ENCODE measurements at regions not wholly inside any gene's neighbourhood (a gene's known extent, or its start where the extent isn't known, plus 50 kb on each side); places are given as distances from the start of the nearest gene placed in this dataset.

DNA sequence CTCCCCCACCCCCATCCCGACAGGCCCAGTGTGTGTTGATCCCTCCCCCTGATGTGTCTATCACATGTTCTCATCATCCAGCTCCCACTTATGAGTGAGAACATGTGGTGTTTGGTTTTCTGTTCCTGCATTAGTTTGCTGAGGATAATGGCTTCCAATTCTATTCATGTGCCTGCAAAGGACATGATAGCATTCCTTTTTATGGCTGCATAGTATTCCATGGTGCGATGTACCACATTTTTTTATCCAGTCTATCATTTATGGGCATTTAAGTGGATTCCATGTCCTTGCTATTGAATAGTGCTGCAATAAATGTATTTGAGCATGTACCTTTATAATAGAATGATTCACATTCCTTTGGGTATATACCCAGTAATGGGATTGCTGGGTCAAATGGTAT lies 66.6 kb upstream of the NXT1 start:
- no peak overlapping the region for H3K27ac Mint-ChIP-seq
- H3K27me3 Mint-ChIP-seq = peaks cover 16% of the 10 kb centered on the region
- H3K9me3 Mint-ChIP-seq = no peaks in the 10 kb centered on the region
- no peak overlapping the region for H3K4me3 Mint-ChIP-seq
- TF ChIP-seq, protein P1, sequence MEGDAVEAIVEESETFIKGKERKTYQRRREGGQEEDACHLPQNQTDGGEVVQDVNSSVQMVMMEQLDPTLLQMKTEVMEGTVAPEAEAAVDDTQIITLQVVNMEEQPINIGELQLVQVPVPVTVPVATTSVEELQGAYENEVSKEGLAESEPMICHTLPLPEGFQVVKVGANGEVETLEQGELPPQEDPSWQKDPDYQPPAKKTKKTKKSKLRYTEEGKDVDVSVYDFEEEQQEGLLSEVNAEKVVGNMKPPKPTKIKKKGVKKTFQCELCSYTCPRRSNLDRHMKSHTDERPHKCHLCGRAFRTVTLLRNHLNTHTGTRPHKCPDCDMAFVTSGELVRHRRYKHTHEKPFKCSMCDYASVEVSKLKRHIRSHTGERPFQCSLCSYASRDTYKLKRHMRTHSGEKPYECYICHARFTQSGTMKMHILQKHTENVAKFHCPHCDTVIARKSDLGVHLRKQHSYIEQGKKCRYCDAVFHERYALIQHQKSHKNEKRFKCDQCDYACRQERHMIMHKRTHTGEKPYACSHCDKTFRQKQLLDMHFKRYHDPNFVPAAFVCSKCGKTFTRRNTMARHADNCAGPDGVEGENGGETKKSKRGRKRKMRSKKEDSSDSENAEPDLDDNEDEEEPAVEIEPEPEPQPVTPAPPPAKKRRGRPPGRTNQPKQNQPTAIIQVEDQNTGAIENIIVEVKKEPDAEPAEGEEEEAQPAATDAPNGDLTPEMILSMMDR (conservative IDR thresholded peaks at IDR 0.05) = no peak
- H3K4me1 Mint-ChIP-seq (ENCODE audit: unreplicated experiment) = peaks cover 6% of the 10 kb centered on the region
- no peaks in the 10 kb centered on the region for H3K36me3 Mint-ChIP-seq
- DNase-seq (ENCODE audit: extremely low spot score, unreplicated experiment) = no peak

GRCh38 chr20:23283096-23283850 lies 67.3 kb upstream of the NXT1 start:
- Mint-ChIP-seq H3K27ac (no peak overlapping the region), H3K27me3 (peaks cover 16% of the 10 kb centered on the region), H3K36me3 (no peaks in the 10 kb centered on the region), H3K9me3 (no peaks in the 10 kb centered on the region), H3K4me3 (no peak overlapping the region), H3K4me1 (ENCODE audit: unreplicated experiment) (peaks cover 6% of the 10 kb centered on the region)
- TF ChIP-seq, protein P1 (conservative IDR thresholded peaks at IDR 0.05) = no peak
- DNase-seq (ENCODE audit: extremely low spot score, unreplicated experiment) = no peak

DNA sequence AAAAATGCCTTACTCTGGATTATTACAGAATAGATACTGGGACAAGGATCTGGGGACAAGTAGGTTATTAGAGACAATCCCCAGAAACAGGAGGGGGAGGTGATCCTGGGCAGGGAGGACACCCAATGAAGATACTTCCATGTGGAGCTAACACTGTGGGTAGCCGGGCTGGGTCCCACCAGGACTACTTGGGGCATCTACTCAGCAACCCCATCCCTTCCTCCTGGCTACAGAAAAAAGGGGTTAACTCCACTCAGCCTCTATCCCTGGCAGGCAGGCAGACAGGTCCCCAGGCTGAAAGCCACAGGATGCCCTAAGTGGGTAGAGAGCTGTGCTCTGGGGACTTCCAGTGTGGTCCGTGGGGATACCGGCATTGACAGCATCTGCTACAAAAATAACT lies 68.0 kb upstream of the NXT1 start:
- Mint-ChIP-seq H3K9me3 (no peaks in the 10 kb centered on the region), H3K27ac (no peak overlapping the region), H3K4me1 (ENCODE audit: unreplicated experiment) (peaks cover 6% of the 10 kb centered on the region), H3K36me3 (no peaks in the 10 kb centered on the region), H3K27me3 (peaks cover 16% of the 10 kb centered on the region), H3K4me3 (no peak overlapping the region)
- TF ChIP-seq, protein P1 (conservative IDR thresholded peaks at IDR 0.05) = no peak
- DNase-seq (ENCODE audit: extremely low spot score, unreplicated experiment) = no peak

DNA sequence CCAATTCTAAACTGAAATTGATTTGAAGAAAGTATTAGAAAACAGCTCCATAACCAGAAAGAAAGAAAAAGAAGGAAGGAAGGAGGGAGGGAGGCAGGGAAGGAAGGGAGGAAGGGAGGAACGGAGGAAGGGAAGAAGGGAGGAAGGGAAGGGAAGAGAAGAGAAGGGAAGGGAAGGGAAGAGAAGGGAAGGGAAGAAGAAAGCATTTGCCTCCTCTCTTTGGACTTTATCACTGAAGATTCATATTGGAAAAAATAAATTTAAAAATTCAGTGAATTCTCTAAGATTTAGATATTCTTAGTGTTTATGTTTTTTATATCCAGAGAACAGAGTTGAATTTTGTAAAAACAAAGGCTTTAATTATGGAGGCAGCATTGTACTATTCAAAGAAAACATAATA lies 68.5 kb upstream of the NXT1 start:
- H3K9me3 Mint-ChIP-seq = no peaks in the 10 kb centered on the region
- DNase-seq (ENCODE audit: extremely low spot score, unreplicated experiment) = no peak
- peaks cover 16% of the 10 kb centered on the region for H3K27me3 Mint-ChIP-seq
- TF ChIP-seq, protein P1 (conservative IDR thresholded peaks at IDR 0.05) = no peak
- H3K4me3 Mint-ChIP-seq = no peak overlapping the region
- peaks cover 2% of the 10 kb centered on the region for H3K4me1 Mint-ChIP-seq (ENCODE audit: unreplicated experiment)
- no peak overlapping the region for H3K27ac Mint-ChIP-seq
- no peaks in the 10 kb centered on the region for H3K36me3 Mint-ChIP-seq

DNA sequence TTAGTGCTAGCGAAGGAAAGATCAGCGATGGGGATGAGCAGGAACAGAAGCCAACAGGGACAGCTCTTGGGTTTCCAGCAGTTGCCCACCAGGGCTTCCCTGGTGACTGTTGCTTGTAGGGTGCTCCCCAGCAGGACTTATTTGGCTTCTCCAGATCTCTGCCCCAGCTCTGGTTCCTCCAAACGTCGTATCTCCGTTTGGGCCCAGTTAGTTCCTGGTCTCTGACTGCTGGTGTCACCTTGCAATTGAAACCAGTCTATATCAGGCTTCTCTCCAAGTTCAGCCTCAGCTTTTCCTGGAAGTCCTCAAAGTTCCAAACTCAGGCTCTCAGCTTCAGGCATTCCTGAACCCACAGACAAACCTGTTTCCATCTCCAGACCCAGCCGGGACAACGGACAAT lies 70.8 kb upstream of the NXT1 start:
- TF ChIP-seq, protein P1 (conservative IDR thresholded peaks at IDR 0.05) = no peak
- H3K9me3 Mint-ChIP-seq = no peaks in the 10 kb centered on the region
- no peaks in the 10 kb centered on the region for H3K4me1 Mint-ChIP-seq (ENCODE audit: unreplicated experiment)
- no peak overlapping the region for H3K4me3 Mint-ChIP-seq
- H3K36me3 Mint-ChIP-seq = no peaks in the 10 kb centered on the region
- DNase-seq (ENCODE audit: extremely low spot score, unreplicated experiment) = no peak
- H3K27me3 Mint-ChIP-seq = peaks cover 18% of the 10 kb centered on the region
- no peak overlapping the region for H3K27ac Mint-ChIP-seq
